CD4-positive, alpha-beta memory T cell (primary cell): ENCODE measurements at regions not wholly inside any gene's neighbourhood (a gene's known extent, or its start where the extent isn't known, plus 50 kb on each side); places are given as distances from the start of the nearest gene placed in this dataset.
"Not testable (repeated sequence)": the region's sequence is repeated elsewhere in the genome, so short reads cannot be mapped to it uniquely, and the experiment has no call there.

ENCODE experiments used
- CTCF ChIA-PET: fragments of 350-600 bp; sonication (Branson Sonifier 250); formaldehyde crosslinking; loops from one replicate; lab custom pipeline; 2021; ENCODE audit warnings: inconsistent platforms; ENCODE audit not compliant: partially characterized antibody; lab: Charles Lee
- POLR2A ChIA-PET: fragments of 350-600 bp; sonication (Branson Sonifier 250); formaldehyde crosslinking; loops from one replicate; lab custom pipeline; 2021; ENCODE audit not compliant: partially characterized antibody; lab: Charles Lee
- DNase-seq, 5 donors: peaks; one replicate each; pipeline versions ENCODE4 v3.0.0 to v3.0.0-alpha.2; 2020 to 2022; ENCODE audit warnings: mixed read lengths in 1 of 5
- H3K27ac ChIP-seq: one replicate; pipeline ENCODE4 v1.7.0; 2013; ENCODE audit warnings: low read depth, low read length
- H3K27me3 ChIP-seq: 2 replicates; pipeline ENCODE4 v1.7.0; 2013; ENCODE audit warnings: mild to moderate bottlenecking, low read length, moderate library complexity; ENCODE audit not compliant: insufficient read depth
- H3K36me3 ChIP-seq: 2 replicates; pipeline ENCODE4 v1.7.0; 2013; ENCODE audit warnings: mild to moderate bottlenecking, low read length, moderate library complexity; ENCODE audit not compliant: insufficient read depth
- H3K4me1 ChIP-seq: 2 replicates; pipeline ENCODE4 v1.7.0; 2013; ENCODE audit warnings: mild to moderate bottlenecking, low read length, moderate library complexity; ENCODE audit not compliant: insufficient read depth
- H3K4me3 ChIP-seq, 2 donors: one replicate each; pipeline ENCODE4 v1.7.0; 2013; ENCODE audit warnings: low read length in 2 of 2, mild to moderate bottlenecking in 1 of 2
- H3K9me3 ChIP-seq, 2 donors: one replicate each; pipeline ENCODE4 v1.7.0; 2013; ENCODE audit warnings: low read length in 2 of 2, control low read depth in 1 of 2; ENCODE audit not compliant: control insufficient read depth in 1 of 2
- H3K27ac Mint-ChIP-seq, 7 donors: one replicate each; pipeline ENCODE4 v1.8.0; 2020 to 2021; ENCODE audit warnings: mixed read lengths in 7 of 7, mild to moderate bottlenecking in 6 of 7, inconsistent platforms in 3 of 7, moderate library complexity in 3 of 7
- H3K27me3 Mint-ChIP-seq, 2 donors: one replicate each; pipeline ENCODE4 v1.8.0; 2020 to 2021; ENCODE audit warnings: mixed read lengths in 2 of 2
- H3K36me3 Mint-ChIP-seq, 2 donors: one replicate each; pipeline ENCODE4 v1.8.0; 2020 to 2021; ENCODE audit warnings: mixed read lengths in 2 of 2, inconsistent platforms in 1 of 2, mild to moderate bottlenecking in 1 of 2
- H3K4me1 Mint-ChIP-seq, 4 donors: one replicate each; pipeline ENCODE4 v1.8.0; 2020 to 2021; ENCODE audit warnings: mixed read lengths in 4 of 4, mild to moderate bottlenecking in 1 of 4
- H3K4me3 Mint-ChIP-seq, 8 donors: one replicate each; pipeline ENCODE4 v1.8.0; 2020 to 2021; ENCODE audit warnings: mixed read lengths in 8 of 8, mild to moderate bottlenecking in 7 of 8, moderate library complexity in 6 of 8, inconsistent platforms in 3 of 8
- H3K9me3 Mint-ChIP-seq, 8 donors: one replicate each; pipeline ENCODE4 v1.8.0; 2020 to 2021; ENCODE audit warnings: mixed read lengths in 8 of 8, mild to moderate bottlenecking in 5 of 8, inconsistent platforms in 3 of 8, moderate library complexity in 1 of 8
- intact Hi-C: fragments of 100-400 bp; cut with micrococcal nuclease; formaldehyde crosslinking; loops from one replicate; pipeline ENCODE4 v1.15.1; 2023

- H3K9me3 ChIP-seq, H3K4me3 ChIP-seq, H3K9me3 Mint-ChIP-seq, H3K4me1 Mint-ChIP-seq, H3K27ac ChIP-seq, H3K4me1 ChIP-seq, H3K36me3 ChIP-seq, H3K27me3 ChIP-seq, H3K36me3 Mint-ChIP-seq, H3K27ac Mint-ChIP-seq, H3K27me3 Mint-ChIP-seq, POLR2A ChIA-PET, CTCF ChIA-PET, intact Hi-C loops, DNase-seq, H3K4me3 Mint-ChIP-seq: not testable (repeated sequence)
Measured at GRCh38 chr15:20089541-20089940, 452.1 kb downstream of the GOLGA6L6 start.

- H3K27me3 ChIP-seq, H3K4me3 Mint-ChIP-seq, H3K36me3 Mint-ChIP-seq, H3K27ac ChIP-seq, H3K4me1 ChIP-seq, H3K4me1 Mint-ChIP-seq, H3K9me3 ChIP-seq, H3K4me3 ChIP-seq, H3K27me3 Mint-ChIP-seq, DNase-seq, CTCF ChIA-PET, H3K27ac Mint-ChIP-seq, POLR2A ChIA-PET, H3K9me3 Mint-ChIP-seq, intact Hi-C loops, H3K36me3 ChIP-seq: not testable (repeated sequence)
Measured at GRCh38 chr15:20084026-20084425, 457.6 kb downstream of the GOLGA6L6 start.

GRCh38 chr15:20074082-20074481 is 467.5 kb downstream of the GOLGA6L6 start:
- H3K27me3 Mint-ChIP-seq, H3K36me3 Mint-ChIP-seq, H3K36me3 ChIP-seq, H3K9me3 ChIP-seq, H3K4me1 Mint-ChIP-seq, H3K27me3 ChIP-seq, H3K4me3 Mint-ChIP-seq, H3K9me3 Mint-ChIP-seq, DNase-seq, POLR2A ChIA-PET, H3K27ac Mint-ChIP-seq, H3K27ac ChIP-seq, H3K4me1 ChIP-seq, CTCF ChIA-PET, intact Hi-C loops, H3K4me3 ChIP-seq: not testable (repeated sequence)

- H3K9me3 Mint-ChIP-seq, H3K27ac Mint-ChIP-seq, intact Hi-C loops, H3K4me1 Mint-ChIP-seq, CTCF ChIA-PET, H3K27me3 ChIP-seq, H3K4me3 Mint-ChIP-seq, H3K36me3 ChIP-seq, POLR2A ChIA-PET, H3K4me3 ChIP-seq, H3K36me3 Mint-ChIP-seq, H3K27ac ChIP-seq, H3K9me3 ChIP-seq, H3K4me1 ChIP-seq, H3K27me3 Mint-ChIP-seq, DNase-seq: not testable (repeated sequence)
Measured at GRCh38 chr15:20069043-20069442, 472.6 kb downstream of the GOLGA6L6 start.

GRCh38 chr15:20066173-20066572 is 475.4 kb downstream of the GOLGA6L6 start:
- CTCF ChIA-PET, H3K4me1 Mint-ChIP-seq, H3K4me1 ChIP-seq, H3K36me3 ChIP-seq, H3K4me3 ChIP-seq, H3K27me3 ChIP-seq, H3K4me3 Mint-ChIP-seq, H3K27ac ChIP-seq, H3K9me3 ChIP-seq, H3K9me3 Mint-ChIP-seq, DNase-seq, H3K36me3 Mint-ChIP-seq, H3K27me3 Mint-ChIP-seq, POLR2A ChIA-PET, H3K27ac Mint-ChIP-seq, intact Hi-C loops: not testable (repeated sequence)

- H3K4me1 ChIP-seq, DNase-seq, H3K27me3 ChIP-seq, POLR2A ChIA-PET, H3K9me3 Mint-ChIP-seq, H3K27me3 Mint-ChIP-seq, CTCF ChIA-PET, H3K4me3 Mint-ChIP-seq, H3K4me3 ChIP-seq, H3K27ac Mint-ChIP-seq, H3K36me3 ChIP-seq, H3K4me1 Mint-ChIP-seq, H3K9me3 ChIP-seq, intact Hi-C loops, H3K27ac ChIP-seq, H3K36me3 Mint-ChIP-seq: not testable (repeated sequence)
Measured at GRCh38 chr15:20065508-20065907, 476.1 kb downstream of the GOLGA6L6 start.

- H3K36me3 ChIP-seq, H3K27ac ChIP-seq, intact Hi-C loops, H3K36me3 Mint-ChIP-seq, H3K4me1 Mint-ChIP-seq, H3K9me3 Mint-ChIP-seq, H3K4me1 ChIP-seq, DNase-seq, CTCF ChIA-PET, H3K9me3 ChIP-seq, H3K27ac Mint-ChIP-seq, H3K4me3 ChIP-seq, H3K4me3 Mint-ChIP-seq, POLR2A ChIA-PET, H3K27me3 ChIP-seq, H3K27me3 Mint-ChIP-seq: not testable (repeated sequence)
Measured at GRCh38 chr15:20063167-20063566, 478.4 kb downstream of the GOLGA6L6 start.

- H3K36me3 ChIP-seq, H3K9me3 ChIP-seq, H3K9me3 Mint-ChIP-seq, intact Hi-C loops, H3K27ac ChIP-seq, H3K36me3 Mint-ChIP-seq, POLR2A ChIA-PET, CTCF ChIA-PET, DNase-seq, H3K27me3 Mint-ChIP-seq, H3K4me1 Mint-ChIP-seq, H3K4me1 ChIP-seq, H3K27me3 ChIP-seq, H3K4me3 Mint-ChIP-seq, H3K4me3 ChIP-seq, H3K27ac Mint-ChIP-seq: not testable (repeated sequence)
Measured at GRCh38 chr15:20060838-20061237, 480.8 kb downstream of the GOLGA6L6 start.
